Osteoblast (primary cell): ENCODE measurements at regions not wholly inside any gene's neighbourhood (a gene's known extent, or its start where the extent isn't known, plus 50 kb on each side); places are given as distances from the start of the nearest gene placed in this dataset.

ENCODE experiments used
- DNase-seq: peaks from one replicate; pipeline ENCODE4 v3.0.0; 2011; ENCODE audit warnings: low spot score, mixed read lengths; ENCODE audit not compliant: insufficient read length; ENCODE audit errors: missing footprints
- H2AFZ ChIP-seq: 2 replicates; pipeline ENCODE4 v1.6.0; 2011; ENCODE audit warnings: mild to moderate bottlenecking, low read length
- H3K27ac ChIP-seq: 2 replicates; pipeline ENCODE4 v1.5.1; 2011; ENCODE audit warnings: mild to moderate bottlenecking, low read depth, low read length, moderate library complexity
- H3K27me3 ChIP-seq: 2 replicates; pipeline ENCODE4 v1.6.0; 2012; ENCODE audit warnings: mild to moderate bottlenecking, control low read depth, inconsistent platforms, low read length, moderate library complexity; ENCODE audit not compliant: insufficient read depth
- H3K36me3 ChIP-seq: 2 replicates; pipeline ENCODE4 v1.5.1; 2011; ENCODE audit warnings: mild to moderate bottlenecking, low read length, control low read depth, moderate library complexity; ENCODE audit not compliant: insufficient read depth
- H3K4me1 ChIP-seq: 2 replicates; pipeline ENCODE4 v1.5.1; 2011; ENCODE audit warnings: mild to moderate bottlenecking, low read length, control low read depth, moderate library complexity; ENCODE audit not compliant: insufficient read depth
- H3K4me2 ChIP-seq: 2 replicates; pipeline ENCODE4 v1.6.0; 2011; ENCODE audit warnings: mild to moderate bottlenecking, low read length; ENCODE audit not compliant: insufficient read depth
- H3K4me3 ChIP-seq: fragments of 200-600 bp; sonication (generic); 3 replicates; pipeline ENCODE4 v1.5.1; 2012; ENCODE audit warnings: mild to moderate bottlenecking, low read length, inconsistent platforms; ENCODE audit not compliant: insufficient read depth
- H3K79me2 ChIP-seq: 2 replicates; pipeline ENCODE4 v1.6.0; 2012; ENCODE audit warnings: mild to moderate bottlenecking, low read length, control low read depth, inconsistent platforms; ENCODE audit not compliant: insufficient read depth
- H3K9me3 ChIP-seq: 2 replicates; pipeline ENCODE4 v1.5.1; 2011; ENCODE audit warnings: low read depth, low read length, control low read depth
- H4K20me1 ChIP-seq: 2 replicates; pipeline ENCODE4 v1.6.0; 2012; ENCODE audit warnings: mild to moderate bottlenecking, low read length, control low read depth; ENCODE audit not compliant: insufficient read depth
- CTCF ChIP-seq: IDR thresholded peaks from 2 replicates; pipeline ENCODE4 v1.5.1; 2011; ENCODE audit warnings: mild to moderate bottlenecking, low read depth, low read length, moderate library complexity; ENCODE audit errors: extremely low read depth

GRCh38 chr4:175198056-175198455 lies 279.9 kb downstream of the ADAM29 start:
- no peak overlapping the region for H3K27ac ChIP-seq
- no peak for TF ChIP-seq CTCF
- DNase-seq, result no peak
- no peaks in the 10 kb centered on the region for H4K20me1 ChIP-seq
- H3K79me2 ChIP-seq, result no peaks in the 10 kb centered on the region
- no peaks in the 10 kb centered on the region for H3K27me3 ChIP-seq
- H3K4me2 ChIP-seq, result no peak overlapping the region
- no peak overlapping the region for H3K4me3 ChIP-seq
- no peak overlapping the region for H2AFZ ChIP-seq
- no peaks in the 10 kb centered on the region for H3K9me3 ChIP-seq
- H3K4me1 ChIP-seq, result no peaks in the 10 kb centered on the region
- H3K36me3 ChIP-seq, result no peaks in the 10 kb centered on the region

GRCh38 chr4:175215208-175215607 lies 297.1 kb downstream of the ADAM29 start:
- Histone ChIP-seq H3K4me1 (no peaks in the 10 kb centered on the region), H3K79me2 (no peaks in the 10 kb centered on the region), H3K9me3 (peaks cover 12% of the 10 kb centered on the region), H3K27me3 (no peaks in the 10 kb centered on the region), H3K4me3 (no peak overlapping the region), H3K36me3 (no peaks in the 10 kb centered on the region), H3K4me2 (no peak overlapping the region), H4K20me1 (no peaks in the 10 kb centered on the region), H2AFZ (no peak overlapping the region), H3K27ac (no peak overlapping the region)
- DNase-seq, result no peak
- TF ChIP-seq CTCF, result no peak

GRCh38 chr4:175215657-175216056 lies 297.5 kb downstream of the ADAM29 start:
- no peaks in the 10 kb centered on the region for H3K27me3 ChIP-seq
- no peak overlapping the region for H3K4me3 ChIP-seq
- DNase-seq, result no peak
- no peak for TF ChIP-seq CTCF
- H4K20me1 ChIP-seq, result no peaks in the 10 kb centered on the region
- no peak overlapping the region for H3K4me2 ChIP-seq
- H3K9me3 ChIP-seq, result peaks cover 12% of the 10 kb centered on the region
- no peaks in the 10 kb centered on the region for H3K4me1 ChIP-seq
- no peaks in the 10 kb centered on the region for H3K79me2 ChIP-seq
- no peak overlapping the region for H3K27ac ChIP-seq
- H3K36me3 ChIP-seq, result no peaks in the 10 kb centered on the region
- H2AFZ ChIP-seq, result no peak overlapping the region

GRCh38 chr4:175229154-175229553 lies 311.0 kb downstream of the ADAM29 start:
- no peaks in the 10 kb centered on the region for H3K36me3 ChIP-seq
- no peak for TF ChIP-seq CTCF
- no peaks in the 10 kb centered on the region for H3K4me1 ChIP-seq
- no peak overlapping the region for H3K4me3 ChIP-seq
- no peak overlapping the region for H3K4me2 ChIP-seq
- no peaks in the 10 kb centered on the region for H3K79me2 ChIP-seq
- no peak overlapping the region for H3K27ac ChIP-seq
- H3K27me3 ChIP-seq, result no peaks in the 10 kb centered on the region
- no peak for DNase-seq
- H4K20me1 ChIP-seq, result no peaks in the 10 kb centered on the region
- H2AFZ ChIP-seq, result no peak overlapping the region
- no peaks in the 10 kb centered on the region for H3K9me3 ChIP-seq
